SK-N-SH (cell line): ENCODE measurements at regions not wholly inside any gene's neighbourhood (a gene's known extent, or its start where the extent isn't known, plus 50 kb on each side); places are given as distances from the start of the nearest gene placed in this dataset.

ENCODE experiments used
- CTCF ChIP-seq: fragments of 200-600 bp; sonication (generic); IDR thresholded peaks from 2 replicates; pipeline ENCODE4 v1.6.1; 2017; ENCODE audit warnings: antibody characterized with exemption, mild to moderate bottlenecking, moderate library complexity
- FOXJ3 ChIP-seq: sonication (generic); formaldehyde crosslinking; IDR thresholded peaks from 2 replicates; pipeline ENCODE4 v1.5.1; 2020; ENCODE audit warnings: mild to moderate bottlenecking, missing genetic modification reagents
- GABPA ChIP-seq: IDR thresholded peaks from 2 replicates; pipeline ENCODE4 v1.4.0; 2012; ENCODE audit warnings: low read depth, mild to moderate bottlenecking
- JUND ChIP-seq: IDR thresholded peaks from 2 replicates; pipeline ENCODE4 v1.4.0; 2012
- MAX ChIP-seq: IDR thresholded peaks from 2 replicates; pipeline ENCODE4 v1.4.0; 2012; ENCODE audit warnings: low read depth
- REST ChIP-seq: IDR thresholded peaks from 2 replicates; pipeline ENCODE4 v1.6.1; 2012; ENCODE audit warnings: mild to moderate bottlenecking, low read depth, low read length, moderate library complexity
- TAF1 ChIP-seq: IDR thresholded peaks from 2 replicates; pipeline ENCODE4 v1.6.1; 2012; ENCODE audit warnings: low read depth, mild to moderate bottlenecking, low read length, moderate library complexity, borderline replicate concordance

GRCh38 chr21:27631471-27631870, 664.6 kb upstream of the ADAMTS5 start:
- no peak for TF ChIP-seq CTCF
- no peak for TF ChIP-seq TAF1
- no peak for TF ChIP-seq REST
- no peak for TF ChIP-seq GABPA
- TF ChIP-seq FOXJ3: no peak
- TF ChIP-seq JUND: no peak
- no peak for TF ChIP-seq MAX
